Sigmoid colon (tissue), 6 donors: ENCODE measurements at regions not wholly inside any gene's neighbourhood (a gene's known extent, or its start where the extent isn't known, plus 50 kb on each side); places are given as distances from the start of the nearest gene placed in this dataset.

Experiments used
- DNase-seq: peaks from one replicate; pipeline ENCODE4 v3.0.0-alpha.2; 2019
- H3K27ac ChIP-seq, 4 donors: fragments of 200-600 bp; sonication (generic); one replicate each; pipeline ENCODE4 v1.5.1; 2016 to 2019; ENCODE audit warnings: mild to moderate bottlenecking in 1 of 4
- H3K27me3 ChIP-seq, 3 donors: fragments of 200-600 bp; sonication (generic); one replicate each; pipeline ENCODE4 v1.5.1; 2019; ENCODE audit warnings: mild to moderate bottlenecking in 1 of 3
- H3K36me3 ChIP-seq, 4 donors: fragments of 200-600 bp; sonication (generic); one replicate each; pipeline ENCODE4 v1.5.1; 2016 to 2019
- H3K4me1 ChIP-seq, 4 donors: fragments of 200-600 bp; sonication (generic); one replicate each; pipeline ENCODE4 v1.5.1; 2017 to 2019
- H3K4me3 ChIP-seq, 4 donors: fragments of 200-600 bp; sonication (generic); one replicate each; pipeline ENCODE4 v1.5.1; 2017 to 2019; ENCODE audit warnings: mild to moderate bottlenecking in 2 of 4, moderate library complexity in 1 of 4
- H3K9me3 ChIP-seq, 4 donors: fragments of 200-600 bp in 3 of 4; sonication (generic) in 3 of 4; one replicate each; pipeline versions ENCODE4 v1.5.1 to v1.6.1; 2013 to 2019
- EP300 ChIP-seq, 4 donors: sonication (generic); formaldehyde crosslinking; IDR thresholded peaks; one replicate each; pipeline ENCODE4 v1.6.1; 2017; ENCODE audit warnings: antibody characterized with exemption in 4 of 4
- POLR2A ChIP-seq, 2 donors: fragments of 450-650 bp; IDR thresholded peaks; one replicate each; pipeline ENCODE4 v1.6.1; 2016; ENCODE audit warnings: antibody characterized with exemption in 2 of 2, mild to moderate bottlenecking in 2 of 2, moderate library complexity in 2 of 2
- POLR2AphosphoS5 ChIP-seq, 4 donors: sonication (generic); formaldehyde crosslinking; IDR thresholded peaks; one replicate each; pipeline ENCODE4 v1.6.1; 2017; ENCODE audit warnings: antibody characterized with exemption in 4 of 4
- WGBS, 2 donors: extraction: QIAGEN DNeasy Blood & Tissue Kit; methylation state at CpG; one replicate each; pipeline ENCODE4 v1.1.7; 2013; 5-methylcytosine and 5-hydroxymethylcytosine counted together
- intact Hi-C: fragments of 100-400 bp; cut with DNase I; formaldehyde crosslinking; loops from one replicate; pipeline ENCODE4 v1.15.1; 2023
- TF ChIP-seq, protein P1 (sequence below), 4 experiments: fragments of 450-650 bp in 3 of 4; fragments of 200-600 bp in 1 of 4; IDR thresholded peaks; one replicate each; pipeline ENCODE4 v1.5.1; 2016 to 2019; ENCODE audit warnings: antibody characterized with exemption in 4 of 4, mild to moderate bottlenecking in 3 of 4, moderate library complexity in 2 of 4
- donor health status: healthy with polysubstance abuse.
- donor health status: healthy.

GRCh38 chr20:60253471-60253870, 295.2 kb downstream of the CDH26 start:
- WGBS, 2 donors = 74 to 88% methylated on average over 6 of the region's 6 CpGs

DNA sequence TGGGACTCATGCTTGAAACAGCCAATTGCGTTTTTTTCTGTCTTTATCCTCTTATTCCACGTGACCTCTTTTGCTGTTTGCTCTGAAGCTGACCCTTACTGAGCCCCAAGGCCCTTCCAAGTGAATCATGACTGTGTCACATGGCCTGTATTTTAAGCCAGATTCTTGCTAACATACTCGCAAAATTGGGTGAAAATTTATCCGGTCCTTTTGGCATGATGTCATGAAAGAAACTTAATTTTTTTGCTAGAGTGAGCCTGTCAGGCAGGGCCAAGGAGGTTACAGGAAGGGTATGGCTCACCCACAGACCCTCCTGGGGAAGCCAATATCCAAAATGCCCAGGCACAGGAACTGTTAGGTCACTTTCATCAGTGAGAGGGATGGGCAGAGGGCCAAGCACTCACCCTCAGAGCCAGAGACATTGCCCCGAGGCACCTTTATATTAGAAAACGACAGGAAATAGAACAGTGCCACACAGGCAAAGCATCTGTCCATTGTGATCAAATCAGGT, 296.7 kb downstream of the CDH26 start:
- no peak for DNase-seq
- Histone ChIP-seq H3K4me1 (no peaks in the 10 kb centered on the region), H3K27me3 (no peaks in the 10 kb centered on the region), H3K27ac (no peak overlapping the region), H3K4me3 (no peak overlapping the region), H3K9me3 (no peaks in the 10 kb centered on the region), H3K36me3 (no peaks in the 10 kb centered on the region)
- 50 to 64% methylated on average over 6 of the region's 6 CpGs for WGBS, 2 donors
- no peak for TF ChIP-seq POLR2A (IDR thresholded peaks at IDR 0.05)
- no peak for TF ChIP-seq POLR2AphosphoS5 (IDR thresholded peaks at IDR 0.05)
- no peak for TF ChIP-seq EP300 (IDR thresholded peaks at IDR 0.05)
- TF ChIP-seq, protein P1, sequence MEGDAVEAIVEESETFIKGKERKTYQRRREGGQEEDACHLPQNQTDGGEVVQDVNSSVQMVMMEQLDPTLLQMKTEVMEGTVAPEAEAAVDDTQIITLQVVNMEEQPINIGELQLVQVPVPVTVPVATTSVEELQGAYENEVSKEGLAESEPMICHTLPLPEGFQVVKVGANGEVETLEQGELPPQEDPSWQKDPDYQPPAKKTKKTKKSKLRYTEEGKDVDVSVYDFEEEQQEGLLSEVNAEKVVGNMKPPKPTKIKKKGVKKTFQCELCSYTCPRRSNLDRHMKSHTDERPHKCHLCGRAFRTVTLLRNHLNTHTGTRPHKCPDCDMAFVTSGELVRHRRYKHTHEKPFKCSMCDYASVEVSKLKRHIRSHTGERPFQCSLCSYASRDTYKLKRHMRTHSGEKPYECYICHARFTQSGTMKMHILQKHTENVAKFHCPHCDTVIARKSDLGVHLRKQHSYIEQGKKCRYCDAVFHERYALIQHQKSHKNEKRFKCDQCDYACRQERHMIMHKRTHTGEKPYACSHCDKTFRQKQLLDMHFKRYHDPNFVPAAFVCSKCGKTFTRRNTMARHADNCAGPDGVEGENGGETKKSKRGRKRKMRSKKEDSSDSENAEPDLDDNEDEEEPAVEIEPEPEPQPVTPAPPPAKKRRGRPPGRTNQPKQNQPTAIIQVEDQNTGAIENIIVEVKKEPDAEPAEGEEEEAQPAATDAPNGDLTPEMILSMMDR (IDR thresholded peaks at IDR 0.05) = no peak
- intact Hi-C loops = no loop called here

More at GRCh38 chr20:60253471-60253870, 295.2 kb downstream of the CDH26 start:
- Histone ChIP-seq H3K4me1 (no peaks in the 10 kb centered on the region), H3K9me3 (no peaks in the 10 kb centered on the region), H3K36me3 (no peaks in the 10 kb centered on the region), H3K27me3 (no peaks in the 10 kb centered on the region), H3K4me3 (no peak overlapping the region), H3K27ac (no peak overlapping the region)
- intact Hi-C loops = no loop called here
- TF ChIP-seq POLR2A (IDR thresholded peaks at IDR 0.05) (no peak), EP300 (IDR thresholded peaks at IDR 0.05) (no peak), POLR2AphosphoS5 (IDR thresholded peaks at IDR 0.05) (no peak)
- TF ChIP-seq, protein P1 (IDR thresholded peaks at IDR 0.05) = no peak
- DNase-seq = peak; percentile 34

DNA sequence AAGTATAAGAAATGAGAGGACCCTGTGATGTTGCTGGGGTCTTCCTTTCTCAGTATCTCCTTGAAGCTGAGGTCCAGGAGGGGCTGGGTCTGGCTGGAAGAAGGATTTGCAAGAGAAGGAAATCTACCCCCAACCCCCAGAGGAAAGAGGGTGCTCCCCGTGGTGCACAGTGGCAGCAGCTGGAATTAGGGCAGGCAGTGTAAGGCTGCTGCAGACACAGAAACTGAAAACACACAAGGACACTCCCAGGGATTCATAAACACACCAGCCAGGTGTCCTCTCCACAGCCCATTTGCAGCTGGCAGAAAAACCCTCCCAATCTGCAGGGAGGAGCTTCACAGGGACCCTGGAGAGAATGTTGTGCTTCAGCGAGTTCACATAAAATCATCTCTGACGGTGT, 297.2 kb downstream of the CDH26 start:
- TF ChIP-seq POLR2AphosphoS5 (IDR thresholded peaks at IDR 0.05) = no peak
- no peaks in the 10 kb centered on the region for H3K4me1 ChIP-seq
- H3K27ac ChIP-seq = no peak overlapping the region
- no peak for DNase-seq
- 19 to 47% methylated on average over 3 of the region's 3 CpGs for WGBS, 2 donors
- intact Hi-C loops = no loop called here
- no peaks in the 10 kb centered on the region for H3K9me3 ChIP-seq
- no peaks in the 10 kb centered on the region for H3K36me3 ChIP-seq
- no peak overlapping the region for H3K4me3 ChIP-seq
- H3K27me3 ChIP-seq = no peaks in the 10 kb centered on the region

- TF ChIP-seq, protein P1 (IDR thresholded peaks at IDR 0.05) = no peak
- TF ChIP-seq POLR2A (IDR thresholded peaks at IDR 0.05) (no peak), POLR2AphosphoS5 (IDR thresholded peaks at IDR 0.05) (no peak), EP300 (IDR thresholded peaks at IDR 0.05) (no peak)
- no peak overlapping the region for H3K27ac ChIP-seq
- intact Hi-C loops = no loop called here
- WGBS, 2 donors = 62 to 86% methylated on average over 6 of the region's 6 CpGs
- H3K9me3 ChIP-seq = no peaks in the 10 kb centered on the region
- H3K4me1 ChIP-seq = no peaks in the 10 kb centered on the region
- H3K36me3 ChIP-seq = no peaks in the 10 kb centered on the region
- H3K27me3 ChIP-seq = no peaks in the 10 kb centered on the region
- H3K4me3 ChIP-seq = no peak overlapping the region
- no peak for DNase-seq
Measured at GRCh38 chr20:60255866-60256265, 297.6 kb downstream of the CDH26 start.

DNA sequence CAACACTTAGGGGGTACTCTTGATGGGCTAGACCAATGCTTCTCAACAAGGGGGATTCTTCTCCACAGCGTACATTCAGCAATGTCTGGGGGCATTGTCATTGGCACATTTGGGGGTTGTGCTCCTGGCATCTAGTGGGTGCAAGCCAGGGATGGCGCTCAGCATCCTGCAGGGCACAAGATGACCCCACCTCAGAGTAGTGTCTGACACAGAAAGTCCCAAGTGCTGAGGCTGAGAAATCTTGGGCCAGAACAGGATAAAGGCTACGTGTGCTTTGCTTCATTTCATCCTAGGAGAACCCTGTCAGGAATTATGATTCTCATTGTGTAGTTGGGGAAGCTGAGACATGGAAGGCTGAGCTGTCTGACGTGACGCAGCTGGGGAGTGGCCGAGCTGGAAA, 298.6 kb downstream of the CDH26 start:
- Histone ChIP-seq H3K4me1 (no peaks in the 10 kb centered on the region), H3K27me3 (no peaks in the 10 kb centered on the region), H3K36me3 (no peaks in the 10 kb centered on the region), H3K27ac (no peak overlapping the region), H3K4me3 (no peak overlapping the region), H3K9me3 (no peaks in the 10 kb centered on the region)
- no peak for DNase-seq
- intact Hi-C loops = no loop called here
- 74 to 78% methylated on average over 6 of the region's 6 CpGs for WGBS, 2 donors
- TF ChIP-seq EP300 (IDR thresholded peaks at IDR 0.05) = no peak
- TF ChIP-seq, protein P1 (IDR thresholded peaks at IDR 0.05) = no peak
- no peak for TF ChIP-seq POLR2AphosphoS5 (IDR thresholded peaks at IDR 0.05)
- no peak for TF ChIP-seq POLR2A (IDR thresholded peaks at IDR 0.05)
